ENCODE measurements at regions not wholly inside any gene's neighbourhood (a gene's known extent, or its start where the extent isn't known, plus 50 kb on each side); places are given as distances from the start of the nearest gene placed in this dataset.

DNA sequence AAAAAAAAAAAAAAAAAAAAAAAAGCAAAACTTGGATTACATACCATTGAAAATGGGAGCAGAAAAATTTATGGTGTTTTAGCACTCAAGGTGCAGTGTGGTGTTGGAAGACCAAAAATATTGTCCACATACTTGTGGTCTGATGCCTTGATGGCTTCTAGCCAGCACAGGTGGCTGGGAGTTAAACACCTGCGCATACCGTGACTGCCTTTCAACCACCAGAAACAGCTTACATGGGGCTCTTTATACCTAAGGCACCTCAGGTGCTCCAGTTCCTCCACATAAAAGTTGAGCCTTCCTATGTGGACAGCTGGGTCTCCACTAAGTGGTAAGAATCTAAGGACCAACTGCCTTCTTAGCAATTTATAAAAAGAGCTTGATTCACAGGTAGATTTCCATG is 802.6 kb upstream of the CELF4 start:
- intact Hi-C loops (cut with micrococcal nuclease), result no loop called here
- H3K4me3 Mint-ChIP-seq, result no peak overlapping the region
- H3K36me3 Mint-ChIP-seq (ENCODE audit: low read depth), result no peaks in the 10 kb centered on the region
- no peaks in the 10 kb centered on the region for H3K9me3 Mint-ChIP-seq
- no peak overlapping the region for H3K27ac Mint-ChIP-seq
- no peaks in the 10 kb centered on the region for H3K27me3 Mint-ChIP-seq
- no peaks in the 10 kb centered on the region for H3K4me1 Mint-ChIP-seq (ENCODE audit: low read depth)

GRCh38 chr18:38367473-38367872 is 801.9 kb upstream of the CELF4 start:
- intact Hi-C loops (cut with micrococcal nuclease), result no loop called here
- Mint-ChIP-seq H3K36me3 (ENCODE audit: low read depth) (no peaks in the 10 kb centered on the region), H3K4me1 (ENCODE audit: low read depth) (no peaks in the 10 kb centered on the region), H3K27me3 (no peaks in the 10 kb centered on the region), H3K4me3 (no peak overlapping the region), H3K27ac (no peak overlapping the region), H3K9me3 (no peaks in the 10 kb centered on the region)

DNA sequence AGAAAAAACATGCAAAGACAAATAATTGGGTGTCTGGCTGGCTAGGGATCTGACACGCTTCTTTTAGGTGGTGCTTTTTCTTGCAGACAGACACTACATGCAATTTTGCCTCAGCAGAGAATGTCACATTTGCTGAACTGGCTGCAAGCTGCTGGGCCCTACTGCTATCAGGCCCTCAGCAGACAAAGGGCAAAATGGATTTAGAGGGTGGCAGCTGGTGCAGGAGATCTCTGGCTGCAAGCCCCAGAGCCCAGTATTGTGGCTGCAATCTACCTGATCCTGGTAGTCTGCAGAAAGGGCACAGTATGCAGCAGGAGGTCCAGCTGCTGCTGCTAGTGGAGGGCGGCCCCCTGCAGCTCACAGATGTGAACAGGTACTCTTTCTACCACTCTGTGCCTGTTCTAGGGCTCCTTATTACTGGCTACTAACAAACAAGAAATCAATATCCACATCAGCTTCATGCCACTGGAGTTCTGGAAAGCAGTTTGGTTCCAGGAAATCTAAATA is 796.7 kb upstream of the CELF4 start:
- Mint-ChIP-seq H3K4me1 (ENCODE audit: low read depth) (no peaks in the 10 kb centered on the region), H3K4me3 (no peak overlapping the region), H3K27me3 (no peaks in the 10 kb centered on the region), H3K9me3 (peaks cover 20% of the 10 kb centered on the region), H3K27ac (no peak overlapping the region), H3K36me3 (ENCODE audit: low read depth) (no peaks in the 10 kb centered on the region)
- intact Hi-C loops (cut with micrococcal nuclease), result no loop called here

DNA sequence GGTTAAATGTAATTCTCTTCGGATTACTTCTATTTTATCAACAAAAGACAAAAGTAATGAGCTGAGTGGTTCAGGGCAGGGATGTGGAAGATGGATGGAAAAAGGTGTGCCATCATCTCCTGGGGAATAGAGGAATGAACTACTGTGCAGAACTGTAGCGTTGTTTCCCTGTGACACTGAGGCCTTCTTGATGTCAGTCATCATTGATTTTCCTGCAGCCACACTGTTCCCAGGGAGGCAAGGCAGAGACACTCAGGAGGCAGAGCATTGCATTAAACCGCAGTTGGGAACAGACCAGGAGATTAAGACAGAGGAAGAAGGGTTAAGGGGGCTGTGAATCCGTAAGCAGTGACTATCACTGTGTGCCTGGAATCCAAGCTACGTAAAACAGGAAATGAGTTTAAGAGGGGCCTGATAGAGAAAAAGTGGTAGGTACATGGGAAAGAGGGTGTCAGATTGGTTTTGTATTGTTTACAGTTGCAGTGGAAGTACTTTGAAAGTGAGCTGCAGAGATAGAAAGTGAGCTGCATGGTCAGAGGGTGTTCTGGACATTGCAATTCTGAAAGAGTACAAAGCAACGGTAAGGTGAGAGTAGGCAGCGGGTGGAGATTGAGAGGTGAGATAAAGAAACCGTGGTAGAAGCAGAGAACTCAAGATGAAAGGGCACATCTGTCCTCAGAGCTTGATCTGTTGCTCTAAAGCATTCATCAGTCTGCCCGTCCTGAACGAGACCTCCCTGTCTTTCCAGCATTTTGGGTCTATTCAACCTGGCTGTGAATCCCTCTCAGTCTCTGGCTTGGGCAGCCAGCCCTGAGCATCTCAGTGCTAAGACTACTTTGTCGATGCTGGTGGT is 793.4 kb upstream of the CELF4 start:
- no peak overlapping the region for H3K27ac Mint-ChIP-seq
- no peak overlapping the region for H3K4me3 Mint-ChIP-seq
- intact Hi-C loops (cut with micrococcal nuclease), result no loop called here
- H3K36me3 Mint-ChIP-seq (ENCODE audit: low read depth), result no peaks in the 10 kb centered on the region
- H3K4me1 Mint-ChIP-seq (ENCODE audit: low read depth), result no peaks in the 10 kb centered on the region
- H3K27me3 Mint-ChIP-seq, result no peaks in the 10 kb centered on the region
- H3K9me3 Mint-ChIP-seq, result peaks cover 20% of the 10 kb centered on the region

DNA sequence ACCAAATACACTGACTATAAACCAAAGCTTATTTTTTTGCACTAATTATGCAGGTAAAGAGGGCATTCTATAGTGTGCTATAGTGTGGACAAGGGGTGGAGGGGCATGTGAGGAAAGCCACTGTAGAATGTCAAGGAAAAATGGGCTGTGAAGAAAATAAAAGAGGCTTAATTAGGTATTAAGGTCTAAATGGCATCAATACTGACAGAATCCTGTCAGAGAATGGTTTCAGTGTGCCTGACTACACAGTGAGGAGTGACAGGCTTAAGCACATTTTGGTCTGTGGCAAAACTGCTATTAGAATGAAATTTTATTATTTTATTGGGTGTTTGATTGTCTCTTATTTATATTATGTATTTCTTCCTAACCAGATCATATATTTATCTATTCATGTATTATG is 787.6 kb upstream of the CELF4 start:
- Mint-ChIP-seq H3K27me3 (no peaks in the 10 kb centered on the region), H3K36me3 (ENCODE audit: low read depth) (no peaks in the 10 kb centered on the region), H3K4me3 (no peak overlapping the region), H3K27ac (no peak overlapping the region), H3K9me3 (peaks cover 6% of the 10 kb centered on the region), H3K4me1 (ENCODE audit: low read depth) (no peaks in the 10 kb centered on the region)
- intact Hi-C loops (cut with micrococcal nuclease), result no loop called here

DNA sequence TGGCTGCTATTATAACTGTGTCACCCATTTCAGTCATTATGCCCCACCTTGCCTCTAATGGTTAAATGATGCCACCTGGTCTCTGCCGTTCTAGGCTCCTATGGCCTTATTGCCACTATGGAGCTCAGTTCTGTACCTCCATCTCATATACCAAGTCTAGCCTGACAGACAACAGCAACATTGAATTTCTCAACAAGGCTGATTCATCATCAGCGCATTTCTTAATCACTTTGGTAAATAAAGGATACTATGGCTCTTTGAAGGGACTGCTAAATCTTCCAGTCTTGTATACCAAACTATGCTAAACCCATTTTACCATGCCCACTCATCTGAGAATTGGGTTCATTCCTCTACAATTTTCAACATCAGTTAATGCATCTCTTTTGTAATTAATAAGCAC is 784.5 kb upstream of the CELF4 start:
- intact Hi-C loops (cut with micrococcal nuclease), result no loop called here
- Mint-ChIP-seq H3K36me3 (ENCODE audit: low read depth) (no peaks in the 10 kb centered on the region), H3K9me3 (no peaks in the 10 kb centered on the region), H3K4me1 (ENCODE audit: low read depth) (no peaks in the 10 kb centered on the region), H3K27me3 (no peaks in the 10 kb centered on the region), H3K4me3 (no peak overlapping the region), H3K27ac (no peak overlapping the region)

DNA sequence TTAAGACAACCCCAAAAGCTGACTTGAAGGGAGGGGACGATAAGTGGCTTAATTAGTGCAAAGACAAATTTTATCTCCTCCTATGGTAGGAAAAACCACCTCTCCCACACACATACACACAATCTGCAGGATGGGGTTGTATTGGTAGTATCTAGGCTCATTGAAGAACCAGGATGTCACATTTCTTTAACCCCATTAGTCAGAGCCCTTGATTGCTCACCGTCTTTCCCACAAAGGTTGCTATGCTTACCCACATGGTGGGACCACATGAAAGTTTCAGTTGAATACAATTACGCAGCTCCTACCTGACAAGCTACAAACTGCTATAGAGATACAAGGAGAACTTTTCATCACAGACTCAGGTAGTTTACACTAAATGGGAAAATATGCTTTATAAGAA is 765.0 kb upstream of the CELF4 start:
- no peak overlapping the region for H3K4me3 Mint-ChIP-seq
- H3K27me3 Mint-ChIP-seq, result no peaks in the 10 kb centered on the region
- intact Hi-C loops (cut with micrococcal nuclease), result no loop called here
- peaks cover 20% of the 10 kb centered on the region for H3K9me3 Mint-ChIP-seq
- H3K36me3 Mint-ChIP-seq (ENCODE audit: low read depth), result no peaks in the 10 kb centered on the region
- H3K4me1 Mint-ChIP-seq (ENCODE audit: low read depth), result no peaks in the 10 kb centered on the region
- H3K27ac Mint-ChIP-seq, result no peak overlapping the region

DNA sequence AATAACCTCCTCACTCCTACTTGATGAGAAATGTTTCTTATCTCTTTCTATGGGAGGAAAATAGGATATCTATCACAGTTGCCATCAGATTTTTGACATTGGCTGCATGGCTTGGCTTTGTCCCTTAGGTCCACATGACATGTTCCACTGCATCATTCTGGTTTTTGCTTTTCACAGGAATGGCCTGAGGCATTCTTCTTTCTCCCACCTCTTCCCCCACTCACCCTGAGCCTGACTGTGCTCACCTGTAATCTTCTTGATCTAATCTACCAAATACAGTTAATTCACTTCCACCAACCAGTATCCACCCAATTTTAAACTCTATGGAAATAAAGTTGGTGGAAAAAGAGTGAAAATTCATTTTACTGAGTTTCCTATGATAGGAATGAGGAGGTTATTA is 763.5 kb upstream of the CELF4 start:
- intact Hi-C loops (cut with micrococcal nuclease), result no loop called here
- Mint-ChIP-seq H3K36me3 (ENCODE audit: low read depth) (no peaks in the 10 kb centered on the region), H3K27me3 (no peaks in the 10 kb centered on the region), H3K9me3 (peaks cover 23% of the 10 kb centered on the region), H3K4me3 (no peak overlapping the region), H3K27ac (no peak overlapping the region), H3K4me1 (ENCODE audit: low read depth) (no peaks in the 10 kb centered on the region)

- intact Hi-C loops (cut with micrococcal nuclease), result no loop called here
- peaks cover 10% of the 10 kb centered on the region for H3K9me3 Mint-ChIP-seq
- H3K27me3 Mint-ChIP-seq, result no peaks in the 10 kb centered on the region
- no peak overlapping the region for H3K4me3 Mint-ChIP-seq
- no peaks in the 10 kb centered on the region for H3K36me3 Mint-ChIP-seq (ENCODE audit: low read depth)
- no peak overlapping the region for H3K27ac Mint-ChIP-seq
- H3K4me1 Mint-ChIP-seq (ENCODE audit: low read depth), result no peaks in the 10 kb centered on the region
These were observed 756.6 kb upstream of the CELF4 start for GRCh38 chr18:38322206-38322605.

GRCh38 chr18:38321262-38321661 is 755.7 kb upstream of the CELF4 start:
- Mint-ChIP-seq H3K9me3 (peaks cover 10% of the 10 kb centered on the region), H3K4me3 (no peak overlapping the region), H3K27me3 (no peaks in the 10 kb centered on the region), H3K4me1 (ENCODE audit: low read depth) (no peaks in the 10 kb centered on the region), H3K36me3 (ENCODE audit: low read depth) (no peaks in the 10 kb centered on the region), H3K27ac (no peak overlapping the region)
- intact Hi-C loops (cut with micrococcal nuclease), result no loop called here

- intact Hi-C loops (cut with micrococcal nuclease), result no loop called here
- Mint-ChIP-seq H3K4me1 (ENCODE audit: low read depth) (no peaks in the 10 kb centered on the region), H3K27me3 (no peaks in the 10 kb centered on the region), H3K9me3 (peaks cover 12% of the 10 kb centered on the region), H3K36me3 (ENCODE audit: low read depth) (no peaks in the 10 kb centered on the region), H3K27ac (no peak overlapping the region), H3K4me3 (no peak overlapping the region)
These were observed 752.8 kb upstream of the CELF4 start for GRCh38 chr18:38318416-38318815.

DNA sequence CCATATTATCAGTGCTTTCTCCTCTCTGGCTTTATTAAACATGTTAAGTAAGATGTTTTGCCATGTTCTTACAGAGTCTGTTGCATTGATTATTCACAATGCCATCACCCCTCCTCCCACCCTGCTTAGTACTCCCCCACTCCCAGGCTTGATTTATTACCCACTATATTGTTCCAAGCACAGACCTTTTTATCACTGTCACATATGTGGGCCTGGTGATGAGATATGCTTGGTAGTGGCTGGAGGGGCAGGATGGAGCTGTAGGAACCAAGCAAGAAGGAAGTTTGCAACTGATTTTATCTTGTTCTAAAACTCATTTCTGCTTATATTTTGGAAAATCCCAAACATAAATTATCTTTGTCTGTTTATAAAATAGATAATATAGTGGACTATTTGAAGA is 748.2 kb upstream of the CELF4 start:
- H3K4me1 Mint-ChIP-seq (ENCODE audit: low read depth), result no peaks in the 10 kb centered on the region
- intact Hi-C loops (cut with micrococcal nuclease), result no loop called here
- H3K27me3 Mint-ChIP-seq, result no peaks in the 10 kb centered on the region
- no peak overlapping the region for H3K27ac Mint-ChIP-seq
- H3K4me3 Mint-ChIP-seq, result no peak overlapping the region
- no peaks in the 10 kb centered on the region for H3K36me3 Mint-ChIP-seq (ENCODE audit: low read depth)
- H3K9me3 Mint-ChIP-seq, result peaks cover 19% of the 10 kb centered on the region

DNA sequence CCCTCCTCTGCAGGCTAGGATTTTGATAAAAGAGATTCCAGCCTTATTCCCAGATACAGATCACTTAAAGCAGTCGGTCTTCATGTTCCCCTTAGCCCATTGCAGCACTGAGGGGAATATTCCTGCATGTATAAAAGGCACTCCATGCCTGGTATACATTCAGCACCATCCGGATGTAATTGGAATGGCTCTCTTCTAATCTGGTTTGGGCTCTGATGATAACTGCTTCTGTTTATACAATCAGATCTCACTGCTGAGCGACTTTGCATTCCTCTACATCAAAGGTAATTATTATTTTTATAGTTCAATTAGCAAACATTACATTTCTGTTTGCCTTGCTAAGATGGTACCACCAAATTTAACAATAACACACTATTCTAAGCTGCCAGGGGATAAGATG is 746.9 kb upstream of the CELF4 start:
- H3K4me1 Mint-ChIP-seq (ENCODE audit: low read depth), result no peaks in the 10 kb centered on the region
- intact Hi-C loops (cut with micrococcal nuclease), result no loop called here
- H3K36me3 Mint-ChIP-seq (ENCODE audit: low read depth), result no peaks in the 10 kb centered on the region
- no peaks in the 10 kb centered on the region for H3K27me3 Mint-ChIP-seq
- no peak overlapping the region for H3K4me3 Mint-ChIP-seq
- peaks cover 27% of the 10 kb centered on the region for H3K9me3 Mint-ChIP-seq
- no peak overlapping the region for H3K27ac Mint-ChIP-seq

DNA sequence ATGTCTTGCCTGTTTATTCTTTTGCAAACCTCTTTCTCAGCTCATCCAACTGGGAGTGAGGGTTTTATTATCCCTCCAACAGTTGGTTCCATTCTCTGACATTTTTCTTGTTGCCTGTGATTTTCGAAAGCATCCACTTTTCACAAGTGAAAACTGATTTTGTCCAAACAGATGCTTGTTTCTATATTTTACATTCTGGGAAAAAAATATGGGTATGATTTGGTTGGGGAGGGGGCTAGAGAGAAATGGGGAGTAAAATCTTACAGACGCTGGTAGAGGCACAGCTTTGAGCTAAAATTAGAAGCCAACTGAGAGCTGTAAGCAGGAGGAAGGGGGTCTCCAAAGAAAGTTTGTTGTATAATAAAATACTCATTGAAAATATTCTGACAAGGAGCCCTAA is 745.3 kb upstream of the CELF4 start:
- H3K4me3 Mint-ChIP-seq, result no peak overlapping the region
- no peaks in the 10 kb centered on the region for H3K27me3 Mint-ChIP-seq
- no peaks in the 10 kb centered on the region for H3K4me1 Mint-ChIP-seq (ENCODE audit: low read depth)
- intact Hi-C loops (cut with micrococcal nuclease), result no loop called here
- no peak overlapping the region for H3K27ac Mint-ChIP-seq
- no peaks in the 10 kb centered on the region for H3K36me3 Mint-ChIP-seq (ENCODE audit: low read depth)
- peaks cover 30% of the 10 kb centered on the region for H3K9me3 Mint-ChIP-seq

DNA sequence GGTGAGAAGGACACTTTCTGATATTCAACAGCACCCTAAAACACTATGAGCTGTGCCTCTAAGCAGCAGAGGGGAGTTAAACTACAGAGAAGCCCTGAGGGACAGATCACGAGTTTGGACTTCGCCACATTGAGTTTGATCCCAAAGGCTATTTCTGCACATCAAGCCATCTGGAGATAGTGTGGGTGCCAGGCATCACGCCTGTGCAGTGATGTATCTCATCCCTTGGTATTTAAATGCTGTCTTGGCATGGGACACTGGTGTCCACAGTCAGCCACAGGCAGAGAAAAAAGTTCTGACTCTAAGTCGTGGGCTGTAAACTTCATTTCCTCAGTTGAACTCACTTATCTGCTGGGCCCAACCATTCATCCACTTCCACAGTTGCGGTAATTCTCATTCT is 742.3 kb upstream of the CELF4 start:
- intact Hi-C loops (cut with micrococcal nuclease), result no loop called here
- Mint-ChIP-seq H3K9me3 (peaks cover 26% of the 10 kb centered on the region), H3K4me3 (no peak overlapping the region), H3K27me3 (no peaks in the 10 kb centered on the region), H3K4me1 (ENCODE audit: low read depth) (no peaks in the 10 kb centered on the region), H3K27ac (no peak overlapping the region), H3K36me3 (ENCODE audit: low read depth) (no peaks in the 10 kb centered on the region)

Data from dendritic cell treated with granulocyte-macrophage colony-stimulating factor and Interleukin-4, amounts not matched to agents 40 ng/mL and 50 ng/mL, for 4 days (primary cell).